HG02798 (cell line): ENCODE measurements at regions not wholly inside any gene's neighbourhood (a gene's known extent, or its start where the extent isn't known, plus 50 kb on each side); places are given as distances from the start of the nearest gene placed in this dataset.
"Not testable (repeated sequence)": the region's sequence is repeated elsewhere in the genome, so short reads cannot be mapped to it uniquely, and the experiment has no call there.

Experiments
- ATAC-seq: cut with Tn5 transposase; IDR thresholded peaks from one replicate; pipeline ENCODE4 v1.9.1; 2021; ENCODE audit warnings: mild to moderate bottlenecking; ENCODE audit not compliant: unreplicated experiment, poor library complexity

GRCh38 chr14:43361751-43362150 is 1145.3 kb downstream of the FSCB start:
- no peak for ATAC-seq

- ATAC-seq = no peak
Observed at GRCh38 chr14:43360239-43360638, 1146.8 kb downstream of the FSCB start.

- ATAC-seq = no peak
Observed at GRCh38 chr14:43359317-43359716, 1147.8 kb downstream of the FSCB start.

- ATAC-seq = no peak
Observed at GRCh38 chr14:43356979-43357545, 1150.0 kb downstream of the FSCB start.

GRCh38 chr14:43356382-43356781 is 1150.7 kb downstream of the FSCB start:
- ATAC-seq = no peak

GRCh38 chr14:43341921-43342320 is 1165.2 kb downstream of the FSCB start:
- no peak for ATAC-seq

- ATAC-seq = no peak
Observed at GRCh38 chr14:43338713-43339112, 1168.4 kb downstream of the FSCB start.

GRCh38 chr14:43336351-43336750 is 1170.7 kb downstream of the FSCB start:
- no peak for ATAC-seq

GRCh38 chr14:43326501-43327407 is 1180.3 kb downstream of the FSCB start:
- ATAC-seq = not testable (repeated sequence)

GRCh38 chr14:43316427-43316826 is 1190.7 kb downstream of the FSCB start:
- no peak for ATAC-seq

- no peak for ATAC-seq
Observed at GRCh38 chr14:43313719-43314118, 1193.4 kb downstream of the FSCB start.

- no peak for ATAC-seq
Observed at GRCh38 chr14:43308421-43309110, 1198.5 kb downstream of the FSCB start.

GRCh38 chr14:43307836-43308235 is 1199.2 kb downstream of the FSCB start:
- no peak for ATAC-seq

- ATAC-seq = no peak
Observed at GRCh38 chr14:43306053-43306452, 1201.0 kb downstream of the FSCB start.

- no peak for ATAC-seq
Observed at GRCh38 chr14:43297794-43298193, 1209.3 kb downstream of the FSCB start.

GRCh38 chr14:43296061-43296460 is 1211.0 kb downstream of the FSCB start:
- ATAC-seq = not testable (repeated sequence)

- no peak for ATAC-seq
Observed at GRCh38 chr14:43285575-43285974, 1221.5 kb downstream of the FSCB start.

- ATAC-seq = no peak
Observed at GRCh38 chr14:43260056-43260455, 1247.0 kb downstream of the FSCB start.

- no peak for ATAC-seq
Observed at GRCh38 chr14:43258396-43258795, 1248.7 kb downstream of the FSCB start.

GRCh38 chr14:43256996-43257395 is 1250.1 kb downstream of the FSCB start:
- ATAC-seq = not testable (repeated sequence)

- no peak for ATAC-seq
Observed at GRCh38 chr14:43252866-43253265, 1254.2 kb downstream of the FSCB start.
